Stromal cell of bone marrow (primary cell): ENCODE measurements at regions not wholly inside any gene's neighbourhood (a gene's known extent, or its start where the extent isn't known, plus 50 kb on each side); places are given as distances from the start of the nearest gene placed in this dataset.

ENCODE experiments used
- DNase-seq: peaks from one replicate; pipeline ENCODE4 v3.0.0-alpha.2; 2012; ENCODE audit warnings: low read depth

- DNase-seq = peak; percentile 72
Observed at GRCh38 chr12:116492703-116493324, 66.4 kb upstream of the MAP1LC3B2 start.

GRCh38 chr12:116495260-116495659, 63.9 kb upstream of the MAP1LC3B2 start:
- DNase-seq = no peak

- DNase-seq = no peak
Observed at GRCh38 chr12:116497051-116497591, 62.1 kb upstream of the MAP1LC3B2 start.

DNA sequence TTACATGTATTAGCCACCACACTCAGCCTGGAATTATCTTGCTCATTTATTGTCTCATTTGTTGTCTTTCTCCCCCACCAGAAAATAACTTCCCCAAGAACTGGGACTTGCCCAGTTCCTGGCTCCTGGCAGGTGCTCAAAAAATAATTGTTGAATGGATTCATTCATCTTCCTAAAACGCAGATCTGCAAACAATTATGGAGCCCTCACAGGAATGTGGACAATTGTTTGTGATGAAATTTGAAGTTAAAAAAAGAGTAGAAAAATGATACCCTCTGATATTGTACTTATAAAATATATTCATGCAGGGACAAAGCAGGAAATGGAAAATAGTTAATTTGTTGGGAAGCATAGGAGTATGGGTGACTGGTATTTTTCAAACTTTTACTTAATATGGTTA, 60.7 kb upstream of the MAP1LC3B2 start:
- no peak for DNase-seq

- DNase-seq = no peak
Observed at GRCh38 chr12:116502141-116502725, 56.9 kb upstream of the MAP1LC3B2 start.

GRCh38 chr12:116502989-116503496, 56.1 kb upstream of the MAP1LC3B2 start:
- DNase-seq = no peak

DNA sequence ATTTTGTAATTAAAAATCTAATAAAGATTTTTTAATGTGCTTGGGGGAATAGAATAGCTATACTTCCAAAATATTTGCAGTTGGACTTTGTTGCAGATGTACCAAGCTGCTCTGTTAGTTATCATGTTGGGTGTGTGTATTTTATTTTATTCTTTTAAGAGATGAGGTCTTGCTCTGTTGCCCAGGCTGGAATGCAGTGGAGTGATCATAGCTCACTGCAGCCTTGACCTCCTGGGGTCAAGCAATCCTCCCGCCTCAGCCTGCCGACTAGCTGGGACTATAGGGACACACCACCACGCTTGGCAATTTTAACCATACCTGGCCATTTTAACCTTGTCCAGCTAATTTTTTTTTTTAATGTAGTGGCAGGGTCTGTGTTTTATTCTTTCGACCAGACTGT, 54.7 kb upstream of the MAP1LC3B2 start:
- no peak for DNase-seq

GRCh38 chr12:116506697-116507064, 52.5 kb upstream of the MAP1LC3B2 start:
- DNase-seq = no peak

DNA sequence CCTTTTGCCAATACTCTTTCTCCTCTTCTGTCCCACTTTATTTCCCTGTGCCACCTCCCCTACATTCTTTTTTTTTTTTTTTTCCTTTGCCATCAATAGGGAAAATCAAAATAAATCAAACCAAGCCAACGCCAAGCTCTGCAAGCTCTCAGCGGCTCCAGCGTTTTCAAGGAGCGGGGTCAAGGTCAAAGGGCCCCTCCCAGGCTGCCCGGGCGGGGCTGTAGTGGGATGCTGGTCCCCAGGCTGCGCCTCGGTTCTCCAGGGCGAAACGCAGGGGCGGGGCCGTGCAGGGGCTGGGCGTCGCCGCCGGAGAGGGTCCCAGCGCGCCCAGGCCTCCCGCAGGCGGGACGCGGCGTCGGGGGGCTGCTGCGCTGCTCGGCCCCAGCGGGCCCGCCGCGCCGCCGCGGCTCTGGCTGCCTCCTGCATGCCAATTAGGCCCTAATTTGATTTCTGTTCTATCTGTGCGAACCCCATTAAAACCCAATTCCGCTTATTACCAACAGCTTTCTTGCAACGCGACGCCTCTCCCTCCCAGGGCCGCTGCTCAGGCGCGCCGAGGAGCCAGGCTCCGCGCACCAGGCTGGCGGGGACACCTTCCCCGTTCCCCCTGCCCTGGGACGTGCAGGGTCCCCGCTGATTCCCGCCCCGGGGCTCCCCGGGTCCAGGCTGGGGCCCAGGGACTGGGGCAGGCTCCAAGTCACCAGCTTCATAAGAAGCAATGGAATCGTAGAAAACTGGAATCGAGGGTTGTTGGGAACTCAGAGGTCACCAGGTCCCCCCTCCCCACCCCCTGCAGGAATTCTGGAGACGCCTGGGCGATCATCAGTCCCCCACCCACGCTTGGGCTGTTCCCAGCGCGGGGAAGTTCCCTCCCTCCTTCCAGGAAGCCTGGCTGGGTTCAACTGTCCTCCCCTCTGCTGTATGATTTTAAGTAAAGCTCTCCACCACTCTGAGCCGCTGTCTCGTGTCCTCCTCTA, 50.7 kb upstream of the MAP1LC3B2 start:
- DNase-seq = no peak
